ENCODE measurements at regions not wholly inside any gene's neighbourhood (a gene's known extent, or its start where the extent isn't known, plus 50 kb on each side); places are given as distances from the start of the nearest gene placed in this dataset.
"Not testable (repeated sequence)": the region's sequence is repeated elsewhere in the genome, so short reads cannot be mapped to it uniquely, and the experiment has no call there.

GRCh38 chr2:11898576-11898975 is 152.1 kb downstream of the LPIN1 start:
- TF ChIP-seq CTCF (IDR thresholded peaks at IDR 0.05; ENCODE audit: insufficient read depth, missing control alignments), result no peak
- no peak for DNase-seq (ENCODE audit: insufficient read length, low spot score)

GRCh38 chr2:11899264-11899818 is 152.9 kb downstream of the LPIN1 start:
- DNase-seq (ENCODE audit: insufficient read length, low spot score) (no peak), FAIRE-seq (no peak)
- no peak for TF ChIP-seq CTCF (IDR thresholded peaks at IDR 0.05; ENCODE audit: insufficient read depth, missing control alignments)

More at GRCh38 chr2:11898576-11898975, 152.1 kb downstream of the LPIN1 start:
- no peak for FAIRE-seq

GRCh38 chr2:11900891-11901290 is 154.5 kb downstream of the LPIN1 start:
- not testable (repeated sequence) for FAIRE-seq; DNase-seq (ENCODE audit: insufficient read length, low spot score)

- FAIRE-seq, result no peak
- DNase-seq (ENCODE audit: insufficient read length, low spot score), result no peak
- no peak for TF ChIP-seq CTCF (IDR thresholded peaks at IDR 0.05; ENCODE audit: insufficient read depth, missing control alignments)
These were observed 155.1 kb downstream of the LPIN1 start for GRCh38 chr2:11901351-11902069.

GRCh38 chr2:11903085-11903606 is 156.7 kb downstream of the LPIN1 start:
- no peak for DNase-seq (ENCODE audit: insufficient read length, low spot score)
- no peak for FAIRE-seq

GRCh38 chr2:11904029-11904428 is 157.6 kb downstream of the LPIN1 start:
- no peak for TF ChIP-seq CTCF (IDR thresholded peaks at IDR 0.05; ENCODE audit: insufficient read depth, missing control alignments)
- FAIRE-seq, result no peak
- DNase-seq (ENCODE audit: insufficient read length, low spot score), result no peak

More at GRCh38 chr2:11903085-11903606, 156.7 kb downstream of the LPIN1 start:
- no peak for TF ChIP-seq CTCF (IDR thresholded peaks at IDR 0.05; ENCODE audit: insufficient read depth, missing control alignments)

- no peak for TF ChIP-seq CTCF (IDR thresholded peaks at IDR 0.05; ENCODE audit: insufficient read depth, missing control alignments)
- DNase-seq (ENCODE audit: insufficient read length, low spot score) (peak; percentile 75), FAIRE-seq (peak; percentile 88)
These were observed 158.5 kb downstream of the LPIN1 start for GRCh38 chr2:11904941-11905340.
